ENCODE measurements at regions not wholly inside any gene's neighbourhood (a gene's known extent, or its start where the extent isn't known, plus 50 kb on each side); places are given as distances from the start of the nearest gene placed in this dataset.

DNA sequence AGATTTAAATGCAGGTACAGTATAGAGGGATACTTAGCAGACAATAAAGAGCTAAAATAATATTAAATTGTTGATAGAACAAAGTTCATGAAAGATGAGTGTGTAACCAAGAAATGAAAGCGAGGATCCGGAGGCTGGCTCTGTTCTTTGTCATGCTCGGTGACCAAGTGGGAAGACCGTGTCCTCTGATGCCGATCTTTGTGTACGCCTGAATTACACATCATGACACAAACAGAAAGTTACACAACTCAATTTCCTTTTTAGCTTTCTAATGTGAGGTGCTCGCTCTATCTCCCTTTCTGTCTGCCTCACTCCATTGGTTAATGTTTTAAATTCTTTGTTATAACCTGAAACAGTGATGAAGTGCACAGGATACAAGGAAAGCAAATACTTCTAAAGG is 114.8 kb upstream of the NEIL3 start:
- 83 to 86% methylated on average over 7 of the region's 7 CpGs for WGBS, 2 donors
- DNase-seq, result no peak

DNA sequence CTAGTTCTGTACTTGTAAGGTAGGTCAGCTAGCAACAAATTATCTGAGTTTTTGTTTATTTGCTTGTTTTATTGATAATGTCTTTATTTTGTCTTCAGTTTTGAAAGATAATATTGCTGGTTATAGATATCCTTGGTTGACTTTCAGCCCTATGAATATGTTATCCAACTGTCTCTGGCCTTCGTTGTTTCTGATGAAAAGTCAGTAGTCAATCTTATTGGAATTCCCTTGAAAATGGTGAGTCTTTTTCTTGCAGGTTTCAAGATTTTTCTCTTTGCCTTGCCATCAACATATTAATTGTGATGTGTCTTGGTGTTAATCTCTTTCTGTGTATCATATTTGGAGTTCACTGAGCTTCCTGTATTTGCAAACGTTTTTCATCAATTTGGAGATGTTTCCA is 113.1 kb upstream of the NEIL3 start:
- TF ChIP-seq POLR2A (IDR thresholded peaks at IDR 0.05), result no peak
- TF ChIP-seq, protein P1, sequence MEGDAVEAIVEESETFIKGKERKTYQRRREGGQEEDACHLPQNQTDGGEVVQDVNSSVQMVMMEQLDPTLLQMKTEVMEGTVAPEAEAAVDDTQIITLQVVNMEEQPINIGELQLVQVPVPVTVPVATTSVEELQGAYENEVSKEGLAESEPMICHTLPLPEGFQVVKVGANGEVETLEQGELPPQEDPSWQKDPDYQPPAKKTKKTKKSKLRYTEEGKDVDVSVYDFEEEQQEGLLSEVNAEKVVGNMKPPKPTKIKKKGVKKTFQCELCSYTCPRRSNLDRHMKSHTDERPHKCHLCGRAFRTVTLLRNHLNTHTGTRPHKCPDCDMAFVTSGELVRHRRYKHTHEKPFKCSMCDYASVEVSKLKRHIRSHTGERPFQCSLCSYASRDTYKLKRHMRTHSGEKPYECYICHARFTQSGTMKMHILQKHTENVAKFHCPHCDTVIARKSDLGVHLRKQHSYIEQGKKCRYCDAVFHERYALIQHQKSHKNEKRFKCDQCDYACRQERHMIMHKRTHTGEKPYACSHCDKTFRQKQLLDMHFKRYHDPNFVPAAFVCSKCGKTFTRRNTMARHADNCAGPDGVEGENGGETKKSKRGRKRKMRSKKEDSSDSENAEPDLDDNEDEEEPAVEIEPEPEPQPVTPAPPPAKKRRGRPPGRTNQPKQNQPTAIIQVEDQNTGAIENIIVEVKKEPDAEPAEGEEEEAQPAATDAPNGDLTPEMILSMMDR (IDR thresholded peaks at IDR 0.05), result no peak
- no peak overlapping the region for H3K27ac ChIP-seq
- WGBS, 2 donors, result 75 to 88% methylated on average over 2 of the region's 2 CpGs
- no peaks in the 10 kb centered on the region for H3K36me3 ChIP-seq (ENCODE audit: low read depth, missing control alignments)
- no peak overlapping the region for H3K4me3 ChIP-seq
- intact Hi-C loops (cut with DNase I; ENCODE audit: low total_unique reads), result no loop called here
- no peaks in the 10 kb centered on the region for H3K9me3 ChIP-seq
- no peaks in the 10 kb centered on the region for H3K4me1 ChIP-seq
- DNase-seq, result no peak
- H3K27me3 ChIP-seq, result no peaks in the 10 kb centered on the region

More for the DNA sequence above, 114.8 kb upstream of the NEIL3 start:
- intact Hi-C loops (cut with DNase I; ENCODE audit: low total_unique reads), result no loop called here
- TF ChIP-seq, protein P1 (IDR thresholded peaks at IDR 0.05), result no peak
- TF ChIP-seq POLR2A (IDR thresholded peaks at IDR 0.05), result no peak
- Histone ChIP-seq H3K4me1 (no peaks in the 10 kb centered on the region), H3K4me3 (no peak overlapping the region), H3K9me3 (no peaks in the 10 kb centered on the region), H3K27me3 (no peaks in the 10 kb centered on the region), H3K36me3 (ENCODE audit: low read depth, missing control alignments) (no peaks in the 10 kb centered on the region), H3K27ac (no peak overlapping the region)

DNA sequence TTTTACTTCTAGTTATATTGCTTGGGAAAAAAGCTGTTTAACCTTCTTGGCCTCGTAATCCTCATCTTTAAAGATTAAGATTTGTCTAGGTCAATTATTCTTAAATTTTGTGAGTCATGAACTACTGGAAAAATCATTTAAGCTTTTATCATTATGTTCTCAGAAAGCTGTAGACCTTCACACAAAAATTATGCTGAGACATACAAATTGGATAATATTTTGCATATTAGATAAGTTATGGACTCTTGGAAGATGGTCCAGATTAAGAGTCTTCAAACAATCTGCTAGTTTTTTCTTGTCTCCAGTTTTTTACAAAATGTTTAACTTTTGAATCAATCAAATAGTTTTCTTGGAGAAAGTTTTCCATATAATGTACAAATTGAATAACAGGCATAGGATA is 108.1 kb upstream of the NEIL3 start:
- DNase-seq, result no peak
- 72 to 88% methylated on average over 1 of the region's 1 CpG for WGBS, 2 donors
- Histone ChIP-seq H3K27me3 (no peaks in the 10 kb centered on the region), H3K4me3 (no peak overlapping the region), H3K4me1 (no peaks in the 10 kb centered on the region), H3K27ac (no peak overlapping the region), H3K9me3 (no peaks in the 10 kb centered on the region), H3K36me3 (ENCODE audit: low read depth, missing control alignments) (no peaks in the 10 kb centered on the region)
- intact Hi-C loops (cut with DNase I; ENCODE audit: low total_unique reads), result no loop called here
- TF ChIP-seq, protein P1 (IDR thresholded peaks at IDR 0.05), result no peak
- no peak for TF ChIP-seq POLR2A (IDR thresholded peaks at IDR 0.05)

DNA sequence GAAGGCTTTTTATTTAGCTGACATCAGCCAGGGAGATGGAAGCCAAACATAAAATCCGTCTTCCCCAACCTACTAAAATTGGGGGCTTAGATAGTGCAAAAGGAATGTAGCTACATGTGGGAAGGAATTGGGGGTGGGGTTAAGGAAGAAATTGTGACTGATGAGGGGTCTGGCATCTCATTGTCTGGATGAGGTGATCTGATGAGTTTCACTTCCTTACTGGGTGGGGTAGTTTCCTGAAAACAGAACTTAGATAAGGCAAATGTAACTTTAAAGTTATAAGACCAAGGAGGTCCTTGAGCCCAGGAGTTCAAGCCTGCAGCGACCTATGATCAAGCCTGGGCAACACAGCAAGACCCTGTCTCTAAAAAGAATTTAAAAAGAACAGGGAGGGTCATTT is 105.5 kb upstream of the NEIL3 start:
- H3K4me1 ChIP-seq, result no peaks in the 10 kb centered on the region
- TF ChIP-seq, protein P1 (IDR thresholded peaks at IDR 0.05), result no peak
- no peak for TF ChIP-seq POLR2A (IDR thresholded peaks at IDR 0.05)
- WGBS, 2 donors, result 45 to 48% methylated on average over 2 of the region's 2 CpGs
- H3K4me3 ChIP-seq, result no peak overlapping the region
- DNase-seq, result no peak
- H3K27me3 ChIP-seq, result no peaks in the 10 kb centered on the region
- no peaks in the 10 kb centered on the region for H3K36me3 ChIP-seq (ENCODE audit: low read depth, missing control alignments)
- H3K9me3 ChIP-seq, result no peaks in the 10 kb centered on the region
- intact Hi-C loops (cut with DNase I; ENCODE audit: low total_unique reads), result no loop called here
- no peak overlapping the region for H3K27ac ChIP-seq

DNA sequence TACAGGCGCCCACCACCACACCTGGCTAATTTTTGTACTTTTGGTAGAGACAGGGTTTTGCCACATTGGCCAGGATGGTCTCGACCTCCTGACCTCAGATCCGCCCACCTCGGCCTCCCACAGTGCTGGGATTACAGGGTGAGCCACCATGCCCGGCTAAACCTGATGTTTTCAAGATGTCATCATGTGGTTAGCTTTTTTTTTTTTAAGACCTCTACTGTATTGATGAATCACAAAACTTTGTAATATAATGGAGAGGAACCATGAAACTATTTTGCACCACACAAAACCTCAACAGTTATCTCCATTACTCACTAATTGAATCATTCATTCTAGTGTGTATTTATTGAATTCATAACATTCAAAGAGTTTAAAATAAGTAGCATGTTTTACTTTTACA is 94.7 kb upstream of the NEIL3 start:
- intact Hi-C loops (cut with DNase I; ENCODE audit: low total_unique reads), result no loop called here

More for the DNA sequence above, 94.7 kb upstream of the NEIL3 start:
- H3K27ac ChIP-seq, result no peak overlapping the region
- TF ChIP-seq POLR2A (IDR thresholded peaks at IDR 0.05), result no peak
- TF ChIP-seq, protein P1 (IDR thresholded peaks at IDR 0.05), result no peak
- H3K4me1 ChIP-seq, result no peaks in the 10 kb centered on the region
- no peaks in the 10 kb centered on the region for H3K9me3 ChIP-seq
- no peaks in the 10 kb centered on the region for H3K36me3 ChIP-seq (ENCODE audit: low read depth, missing control alignments)
- H3K4me3 ChIP-seq, result no peak overlapping the region
- H3K27me3 ChIP-seq, result no peaks in the 10 kb centered on the region
- 88 to 92% methylated on average over 5 of the region's 5 CpGs for WGBS, 2 donors
- DNase-seq, result no peak

Measured in testis (tissue), 2 donors.